ENCODE measurements at regions not wholly inside any gene's neighbourhood (a gene's known extent, or its start where the extent isn't known, plus 50 kb on each side); places are given as distances from the start of the nearest gene placed in this dataset.

GRCh38 chr5:89435347-89435746 is 552.4 kb upstream of the MEF2C start:
- no peak for DNase-seq (ENCODE audit: low read depth in 2 of 2, low spot score in 1 of 2)

- DNase-seq (ENCODE audit: low read depth in 2 of 2, low spot score in 1 of 2): no peak
Measured at GRCh38 chr5:89428624-89429023, 545.6 kb upstream of the MEF2C start.

DNA sequence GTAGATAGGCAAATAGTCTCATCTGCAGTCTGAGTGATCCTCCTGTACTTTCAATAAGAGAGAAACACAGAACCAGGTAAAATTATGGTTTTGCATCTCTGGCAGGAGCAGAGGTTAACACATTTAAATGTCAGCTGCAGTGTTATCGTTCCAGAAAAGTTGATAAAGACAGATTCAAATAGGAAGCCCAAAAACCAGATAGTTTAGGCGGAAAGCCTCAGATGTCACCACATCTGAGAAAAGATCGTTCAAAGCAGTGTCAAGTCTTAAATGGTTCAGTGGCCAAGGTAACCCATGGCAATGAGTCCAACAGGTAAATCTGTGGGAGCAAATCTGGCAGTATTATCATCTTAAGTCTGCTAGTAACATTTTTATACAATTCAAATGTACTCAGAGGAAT is 542.1 kb upstream of the MEF2C start:
- no peak for DNase-seq (ENCODE audit: low read depth in 2 of 2, low spot score in 1 of 2)

DNA sequence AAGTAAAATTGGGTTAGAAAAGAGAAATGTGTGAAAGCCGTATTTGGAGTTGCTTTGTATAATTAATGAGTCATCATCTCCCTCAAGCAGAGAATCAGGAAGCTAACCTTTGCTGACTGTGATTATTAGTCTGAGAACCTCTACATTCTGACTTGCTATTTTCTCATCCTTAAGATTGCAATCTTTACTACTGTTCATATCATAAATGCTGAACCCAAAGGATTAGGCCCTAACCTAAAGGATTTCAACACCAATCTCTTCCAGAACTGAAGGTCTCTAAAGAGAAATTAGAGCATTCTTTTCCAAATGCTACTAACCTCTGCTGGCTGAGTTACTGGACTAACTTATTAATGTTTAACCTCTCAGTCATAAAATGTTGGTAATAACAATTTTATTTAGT is 538.1 kb upstream of the MEF2C start:
- DNase-seq (ENCODE audit: low read depth in 2 of 2, low spot score in 1 of 2): no peak

DNA sequence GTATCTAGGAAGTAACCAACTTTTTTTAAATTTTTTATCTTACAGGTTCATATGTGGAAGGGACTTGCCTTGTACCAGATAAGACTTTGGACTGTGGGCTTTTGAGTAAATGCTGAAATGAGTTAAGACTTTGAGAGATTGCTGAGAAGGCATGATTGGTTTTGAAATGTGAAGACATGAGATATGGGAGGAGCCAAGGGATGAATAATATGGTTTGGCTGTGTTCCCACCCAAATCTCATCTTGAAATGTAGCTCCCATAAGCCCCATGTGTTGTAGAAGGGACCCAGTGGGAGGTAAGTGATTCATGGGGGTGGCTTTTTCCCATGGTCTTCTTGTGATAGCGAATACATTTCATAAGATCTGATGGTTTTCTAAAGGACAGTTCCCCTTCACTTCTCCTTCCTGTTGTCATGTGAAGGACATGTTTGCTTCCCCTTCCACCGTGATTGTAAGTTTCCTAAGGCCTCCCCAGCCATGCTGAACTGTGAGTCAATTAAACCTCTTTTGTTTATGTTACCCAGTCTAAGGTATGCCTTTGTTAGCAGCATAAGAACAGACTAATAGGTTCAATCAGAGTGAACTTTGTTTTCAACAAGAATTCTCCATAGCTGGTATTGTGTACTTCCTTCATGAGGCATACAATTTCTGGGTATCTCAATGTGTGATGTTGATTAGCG is 535.6 kb upstream of the MEF2C start:
- DNase-seq (ENCODE audit: low read depth in 2 of 2, low spot score in 1 of 2): no peak

DNA sequence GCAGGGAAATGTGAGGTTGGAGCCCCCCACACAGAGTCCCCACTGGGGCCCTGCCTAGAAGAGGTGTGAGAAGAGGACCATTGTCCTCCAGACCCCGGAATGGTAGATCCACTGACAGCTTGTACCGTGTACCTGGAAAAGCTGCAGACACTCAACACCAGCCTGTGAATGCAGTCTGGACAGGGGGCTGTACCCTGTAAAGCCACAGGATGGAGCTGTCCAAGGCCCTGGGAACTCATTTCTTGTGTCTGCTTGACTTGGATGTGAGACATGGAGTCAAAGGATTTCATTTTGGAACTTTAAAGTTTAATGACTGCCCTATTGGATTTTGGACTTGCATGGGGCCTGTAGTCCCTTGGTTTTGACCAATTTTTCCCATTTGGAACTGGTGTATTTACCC is 535.0 kb upstream of the MEF2C start:
- DNase-seq (ENCODE audit: low read depth in 2 of 2, low spot score in 1 of 2): no peak

DNA sequence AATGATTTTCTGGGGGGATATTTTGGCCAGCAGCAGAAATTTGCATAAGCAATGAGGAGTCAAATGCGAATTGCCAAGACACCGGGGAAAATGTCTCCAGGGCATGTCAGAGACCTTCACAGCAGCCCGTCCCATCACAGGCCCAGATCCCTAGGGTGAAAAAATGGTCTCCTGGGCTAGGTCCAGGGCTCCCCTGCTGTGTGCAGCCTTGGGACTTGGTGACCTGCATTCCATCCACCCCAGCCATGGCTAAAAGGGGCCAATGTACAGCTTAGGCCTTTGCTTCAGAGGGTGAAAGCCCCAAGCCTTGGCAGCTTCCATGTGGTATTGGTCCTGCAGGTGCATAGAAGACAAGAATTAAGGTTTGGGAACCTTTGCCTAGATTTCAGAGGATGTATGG is 534.5 kb upstream of the MEF2C start:
- DNase-seq (ENCODE audit: low read depth in 2 of 2, low spot score in 1 of 2): no peak

DNA sequence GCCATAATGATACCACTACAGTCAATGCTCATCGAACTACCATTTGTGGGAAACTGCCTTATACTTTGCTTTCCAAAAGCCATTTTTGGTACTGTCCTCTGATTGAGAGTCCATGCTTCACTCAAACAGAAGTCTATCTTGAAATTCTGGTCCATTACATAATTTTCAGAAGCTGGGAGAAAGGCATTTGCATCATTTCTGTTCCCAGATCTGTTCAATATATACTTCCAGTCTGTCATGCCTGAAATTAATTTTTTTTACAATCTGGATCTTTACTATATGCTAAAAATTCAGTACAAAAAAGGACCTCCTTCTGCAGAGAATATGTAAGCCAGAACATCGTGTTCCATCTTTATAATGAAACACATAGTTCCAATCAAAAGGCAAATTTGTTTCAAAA is 528.9 kb upstream of the MEF2C start:
- DNase-seq (ENCODE audit: low read depth in 2 of 2, low spot score in 1 of 2): no peak

- DNase-seq (ENCODE audit: low read depth in 2 of 2, low spot score in 1 of 2): no peak
Measured at GRCh38 chr5:89407054-89407453, 524.1 kb upstream of the MEF2C start.

DNA sequence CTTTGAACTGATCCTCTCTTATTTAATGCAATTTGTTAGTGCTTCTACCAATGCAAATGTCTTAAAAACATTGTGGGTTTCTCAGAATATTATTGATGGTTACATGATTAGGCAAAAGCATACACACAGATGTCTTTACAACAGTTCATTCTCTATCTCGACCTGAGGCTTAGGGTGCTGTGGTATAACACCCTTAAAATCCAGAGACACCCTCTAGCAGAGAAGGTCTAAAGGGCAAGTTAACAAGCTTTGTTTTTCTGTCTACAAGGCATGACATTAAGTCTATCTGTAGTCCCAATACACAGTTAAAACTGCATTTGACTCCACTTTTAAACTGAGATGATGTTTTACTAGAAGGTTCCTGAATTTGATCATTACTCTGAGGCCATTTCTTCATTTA is 518.7 kb upstream of the MEF2C start:
- DNase-seq (ENCODE audit: low read depth in 2 of 2, low spot score in 1 of 2): no peak

- DNase-seq (ENCODE audit: low read depth in 2 of 2, low spot score in 1 of 2): no peak
Measured at GRCh38 chr5:89401012-89401411, 518.0 kb upstream of the MEF2C start.

DNA sequence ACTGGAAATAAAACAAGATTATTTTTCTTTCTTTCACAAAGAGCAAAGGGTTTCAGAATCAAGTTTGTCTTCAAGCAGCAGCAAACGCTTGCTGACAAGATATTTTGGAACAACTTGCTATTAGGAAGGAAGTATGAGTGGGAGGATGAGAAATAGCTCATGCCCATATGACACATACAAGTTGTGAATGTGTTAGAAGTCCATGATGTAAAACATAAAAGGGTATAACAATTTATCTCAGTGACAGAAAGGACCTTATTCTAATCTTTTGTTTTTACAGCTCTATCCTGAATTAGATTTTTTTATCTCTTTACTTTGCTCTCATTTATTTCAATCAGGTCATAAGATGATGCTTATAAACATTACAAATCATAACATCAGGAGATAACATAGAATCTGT is 516.6 kb upstream of the MEF2C start:
- DNase-seq (ENCODE audit: low read depth in 2 of 2, low spot score in 1 of 2): no peak

GRCh38 chr5:89397096-89397495 is 514.1 kb upstream of the MEF2C start:
- no peak for DNase-seq (ENCODE audit: low read depth in 2 of 2, low spot score in 1 of 2)

- no peak for DNase-seq (ENCODE audit: low read depth in 2 of 2, low spot score in 1 of 2)
Measured at GRCh38 chr5:89396278-89396954, 513.4 kb upstream of the MEF2C start.

DNA sequence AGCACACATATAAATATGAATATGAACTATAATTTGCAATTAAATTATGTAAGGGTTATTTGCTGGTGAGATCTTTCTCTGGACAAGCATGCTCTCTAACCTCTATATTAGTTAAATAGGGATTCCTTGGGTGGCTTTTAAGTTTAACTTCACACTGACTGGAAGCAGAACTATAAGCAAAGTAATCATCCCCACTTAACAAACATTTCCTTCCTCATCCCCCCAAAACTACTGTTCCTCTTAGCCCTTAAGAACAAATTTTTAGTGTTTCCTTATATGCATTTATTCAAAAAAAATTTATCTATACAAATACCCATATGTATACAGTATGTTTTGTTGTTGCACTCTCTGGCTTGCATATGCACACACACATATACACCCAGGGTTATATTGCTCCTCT is 512.1 kb upstream of the MEF2C start:
- DNase-seq (ENCODE audit: low read depth in 2 of 2, low spot score in 1 of 2): no peak

GRCh38 chr5:89388872-89389271 is 505.9 kb upstream of the MEF2C start:
- DNase-seq (ENCODE audit: low read depth in 2 of 2, low spot score in 1 of 2): no peak

- no peak for DNase-seq (ENCODE audit: low read depth in 2 of 2, low spot score in 1 of 2)
Measured at GRCh38 chr5:89384391-89384790, 501.4 kb upstream of the MEF2C start.

DNA sequence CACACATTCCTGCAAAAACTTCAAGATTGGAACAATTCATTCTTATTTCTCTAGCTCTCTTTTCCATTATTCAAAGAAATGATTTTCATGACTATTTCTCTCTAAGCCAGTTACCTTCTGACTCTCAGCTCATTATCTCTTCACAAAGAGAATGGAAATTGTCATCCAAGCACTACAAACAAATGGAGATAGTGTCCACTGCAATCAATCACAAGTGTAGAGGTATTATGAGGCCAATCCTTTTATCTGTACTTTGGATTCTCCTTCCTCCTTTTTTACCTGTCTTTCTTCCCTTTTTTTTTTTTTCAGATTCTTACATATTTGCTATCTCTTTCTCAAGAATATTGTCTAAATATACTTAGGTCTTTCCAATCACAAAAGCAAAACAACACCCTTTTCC is 497.7 kb upstream of the MEF2C start:
- DNase-seq (ENCODE audit: low read depth in 2 of 2, low spot score in 1 of 2): no peak

DNA sequence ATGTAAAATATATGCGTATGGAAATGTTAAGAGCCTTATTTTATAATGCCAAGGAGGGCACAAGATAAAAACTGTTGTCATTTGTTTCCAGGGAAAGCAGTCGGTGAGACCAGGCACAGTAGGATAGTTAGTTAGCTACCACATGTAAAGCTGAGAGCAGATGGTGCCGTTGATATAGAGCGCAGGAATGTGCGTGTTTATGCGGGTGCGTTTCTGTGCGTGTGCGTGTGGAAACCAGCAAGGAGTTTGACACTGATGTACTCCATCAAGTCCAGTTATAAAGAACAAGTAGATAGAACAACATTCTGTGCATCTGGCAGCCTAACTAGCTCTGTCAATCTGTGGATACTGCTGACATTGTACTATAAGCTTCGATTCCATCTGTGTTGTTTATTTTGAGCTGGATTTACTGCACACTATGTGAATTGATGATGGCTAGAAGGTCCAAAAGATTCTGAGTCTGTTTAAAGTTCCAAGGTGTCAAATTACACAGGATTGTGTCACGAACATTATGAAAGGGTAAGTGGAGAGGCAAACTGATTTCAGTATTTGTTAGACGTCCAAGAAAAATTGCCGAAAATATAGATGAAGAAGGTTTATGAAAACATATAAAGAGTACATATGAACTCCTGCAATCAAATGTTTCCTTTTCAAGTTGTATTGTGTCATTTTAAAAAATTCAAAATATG is 494.9 kb upstream of the MEF2C start:
- no peak for DNase-seq (ENCODE audit: low read depth in 2 of 2, low spot score in 1 of 2)

DNA sequence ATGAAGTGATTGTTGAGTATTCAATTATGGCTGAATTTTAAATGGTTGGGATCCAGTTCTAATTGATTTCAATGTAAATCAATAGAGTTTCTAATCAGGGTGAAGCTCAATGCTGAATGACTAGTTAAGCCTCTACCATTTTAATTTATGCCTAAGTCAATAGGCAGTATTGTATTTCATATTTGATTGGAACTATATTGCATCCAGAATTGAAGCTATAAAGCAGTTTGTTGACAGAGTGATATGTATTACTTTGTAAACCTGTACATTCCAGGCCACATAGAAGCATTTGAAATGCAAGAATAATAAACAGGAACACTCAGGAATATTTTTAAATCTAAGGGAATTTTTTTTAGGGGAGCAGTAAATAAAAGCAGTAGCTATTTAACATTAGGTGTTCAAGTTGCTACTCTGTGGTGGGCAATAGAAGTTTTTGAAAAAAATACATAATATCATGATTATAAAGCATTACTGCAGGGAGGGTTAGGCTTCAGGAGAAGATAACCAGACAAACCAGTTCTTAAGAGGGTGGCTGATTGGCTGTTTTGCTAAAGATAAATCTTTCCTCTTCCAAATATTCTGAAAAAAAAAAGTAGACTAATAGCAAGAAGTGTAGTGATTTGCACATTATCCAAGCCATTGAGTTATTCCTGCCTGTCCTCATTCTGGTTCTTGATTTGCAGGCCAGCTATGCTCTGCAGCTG is 492.0 kb upstream of the MEF2C start:
- no peak for DNase-seq (ENCODE audit: low read depth in 2 of 2, low spot score in 1 of 2)

DNA sequence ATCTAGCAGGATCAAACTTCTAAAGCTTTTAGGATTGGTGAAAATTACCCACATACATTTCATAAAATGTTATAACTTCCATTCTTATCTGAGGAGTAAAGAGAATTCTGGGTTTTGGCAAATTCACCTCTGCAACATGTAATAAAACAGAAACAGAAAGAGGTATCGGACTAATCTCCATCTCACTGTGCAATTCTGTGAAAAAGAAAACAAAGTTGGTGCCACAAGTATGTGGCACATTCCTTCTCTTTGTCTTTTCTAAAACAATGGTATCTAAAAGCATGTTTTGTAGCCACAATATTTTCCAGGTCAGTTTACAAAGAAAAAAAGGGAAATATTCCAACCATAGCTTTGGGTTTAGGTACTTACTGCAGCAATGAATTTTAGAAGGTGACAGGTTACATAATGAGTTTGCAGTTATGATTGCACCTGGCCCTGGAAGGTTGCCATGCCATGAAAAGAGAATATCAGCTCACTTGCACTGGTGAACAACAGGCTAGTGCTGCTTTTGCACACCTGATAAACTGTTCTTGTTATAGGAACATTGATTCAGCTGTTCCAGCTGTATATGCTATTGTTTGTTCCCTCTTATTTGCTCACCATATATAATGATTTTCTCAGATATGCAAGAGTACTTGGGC is 491.3 kb upstream of the MEF2C start:
- DNase-seq (ENCODE audit: low read depth in 2 of 2, low spot score in 1 of 2): no peak

All from stimulated activated CD8-positive, alpha-beta memory T cell treated with anti-CD3 and anti-CD28 coated beads, Interleukin-4, amount 100 ng/mL, for 1 hour (primary cell).